Endothelial cell of umbilical vein (primary cell): ENCODE measurements at regions not wholly inside any gene's neighbourhood (a gene's known extent, or its start where the extent isn't known, plus 50 kb on each side); places are given as distances from the start of the nearest gene placed in this dataset.

Source experiments
- BruUV-seq: library from RNA; stranded (reverse); fragments of 400-500 nt; replicated peaks from 2 replicates; lab custom pipeline; 2021; lab: Mats Ljungman, UMichigan
- CTCF ChIA-PET: fragments of 300-600, 350-600 bp; sonication (Branson Sonifier 250); formaldehyde crosslinking; loops from one replicate; lab custom pipeline; 2021; ENCODE audit warnings: antibody characterized with exemption, inconsistent platforms; lab: Charles Lee
- POLR2A ChIA-PET: fragments of 300-600, 350-600 bp; sonication (Branson Sonifier 250); formaldehyde crosslinking; loops from one replicate; lab custom pipeline; 2021; ENCODE audit warnings: antibody characterized with exemption, inconsistent platforms; lab: Charles Lee
- DNase-seq: peaks from one replicate; pipeline ENCODE4 v3.0.0-alpha.2; 2011; ENCODE audit warnings: low read depth, low spot score
- FAIRE-seq: peaks from 2 replicates; lab custom pipeline; 2011; peaks lifted over from hg19 to GRCh38; lab: Jason Lieb, UNC
- H2AFZ ChIP-seq: 2 replicates; pipeline ENCODE4 v1.6.0; 2012; ENCODE audit warnings: low read depth, low read length, control low read depth, inconsistent platforms
- H3K27ac ChIP-seq: 2 replicates; pipeline ENCODE4 v1.5.1; 2011; ENCODE audit warnings: low read depth, mild to moderate bottlenecking, control low read depth, low read length, moderate library complexity; ENCODE audit not compliant: insufficient read depth
- H3K27me3 ChIP-seq, 2 experiments: 2 replicates each; pipeline versions ENCODE4 v1.6.0 to v1.6.1; 2011; ENCODE audit warnings: low read length in 2 of 2, mixed read lengths in 1 of 2; ENCODE audit not compliant: control insufficient read depth in 2 of 2, insufficient read depth in 2 of 2
- H3K36me3 ChIP-seq, 2 experiments: 2 replicates in 1 of 2; 3 replicates in 1 of 2; pipeline ENCODE4 v1.5.1; 2011; ENCODE audit warnings: low read length in 2 of 2, mild to moderate bottlenecking in 1 of 2, moderate library complexity in 1 of 2; ENCODE audit not compliant: control insufficient read depth in 2 of 2, insufficient read depth in 2 of 2; ENCODE audit errors: extremely low read depth in 1 of 2
- H3K4me1 ChIP-seq: 3 replicates; pipeline ENCODE4 v1.5.1; 2011; ENCODE audit warnings: mild to moderate bottlenecking, low read length; ENCODE audit not compliant: control insufficient read depth, insufficient read depth; ENCODE audit errors: extremely low read depth
- H3K4me2 ChIP-seq: 2 replicates; pipeline ENCODE4 v1.6.1; 2011; ENCODE audit warnings: low read length, control low read depth, mixed read lengths; ENCODE audit not compliant: insufficient read depth
- H3K4me3 ChIP-seq, 3 experiments: fragments of 200-600 bp in 1 of 3; sonication (generic), shearing (Covaris generic) in 1 of 3; replicated peaks in 1 of 3; 2 replicates each; pipeline ENCODE4 v1.5.1; 2011 to 2016; ENCODE audit warnings: control low read depth in 3 of 3, low read length in 3 of 3, mild to moderate bottlenecking in 2 of 3, inconsistent platforms in 1 of 3, low read depth in 1 of 3, moderate library complexity in 1 of 3; ENCODE audit not compliant: insufficient read depth in 1 of 3
- H3K79me2 ChIP-seq: 2 replicates; pipeline ENCODE4 v1.6.0; 2012; ENCODE audit warnings: low read length, inconsistent platforms; ENCODE audit not compliant: control insufficient read depth, insufficient read depth
- H3K9ac ChIP-seq: replicated peaks from 2 replicates; pipeline ENCODE3; 2011; ENCODE audit warnings: low read length, control low read depth; ENCODE audit not compliant: insufficient read depth; ENCODE audit errors: extremely low read depth
- H3K9me1 ChIP-seq: replicated peaks from 3 replicates; pipeline ENCODE4 v1.6.0; 2011; ENCODE audit warnings: mild to moderate bottlenecking, low read length; ENCODE audit not compliant: control insufficient read depth, insufficient read depth; ENCODE audit errors: extremely low read depth
- H3K9me3 ChIP-seq: replicated peaks from 2 replicates; pipeline ENCODE4 v1.5.1; 2012; ENCODE audit warnings: low read length, inconsistent platforms; ENCODE audit not compliant: control insufficient read depth, insufficient read depth
- H4K20me1 ChIP-seq: replicated peaks from 2 replicates; pipeline ENCODE3; 2011; ENCODE audit warnings: mild to moderate bottlenecking, low read length; ENCODE audit not compliant: control insufficient read depth, insufficient read depth; ENCODE audit errors: extremely low read depth
- EZH2 ChIP-seq: IDR thresholded peaks from 2 replicates; pipeline ENCODE4 v1.6.1; 2012; ENCODE audit warnings: borderline replicate concordance, low read depth, mild to moderate bottlenecking, moderate library complexity, low read length, inconsistent platforms; ENCODE audit not compliant: severe bottlenecking
- FOS ChIP-seq: IDR thresholded peaks from 2 replicates; pipeline ENCODE4 v1.6.1; 2011; ENCODE audit warnings: mild to moderate bottlenecking, low read length, moderate library complexity, borderline replicate concordance; ENCODE audit not compliant: insufficient read depth
- GATA2 ChIP-seq: IDR thresholded peaks from 2 replicates; pipeline ENCODE4 v1.7.0; 2011; ENCODE audit warnings: low read depth, mild to moderate bottlenecking, moderate library complexity, mixed read lengths, low read length; ENCODE audit not compliant: insufficient read length, insufficient read depth
- JUN ChIP-seq: IDR thresholded peaks from 2 replicates; pipeline ENCODE4 v1.6.1; 2011; ENCODE audit warnings: borderline replicate concordance, low read depth; ENCODE audit not compliant: insufficient read length, insufficient read depth
- MYC ChIP-seq: IDR thresholded peaks from one replicate; pipeline ENCODE4 v1.6.1; 2011; ENCODE audit warnings: mild to moderate bottlenecking, low read depth, low read length
- POLR2A ChIP-seq: IDR thresholded peaks from 2 replicates; pipeline ENCODE4 v1.6.1; 2012; ENCODE audit warnings: low read depth, mild to moderate bottlenecking, control low read depth, low read length
- POLR2AphosphoS5 ChIP-seq: IDR thresholded peaks from 2 replicates; pipeline ENCODE4 v1.6.1; 2012; ENCODE audit warnings: low read depth, mild to moderate bottlenecking, control low read depth, low read length, moderate library complexity; ENCODE audit not compliant: insufficient read depth
- dilution Hi-C: fragments of 300-500 bp; cut with MboI; formaldehyde crosslinking; loops from one replicate; pipeline ENCODE4 v1.15.0; 2019; ENCODE audit warnings: low sequenced_read_pairs; ENCODE audit not compliant: extremely low pct_ligation_motif_present
- intact Hi-C: fragments of 100-400 bp; cut with micrococcal nuclease; formaldehyde crosslinking; loops from one replicate; pipeline ENCODE4 v1.10.0; 2022
- TF ChIP-seq, protein P1 (sequence below): IDR thresholded peaks from 2 replicates; pipeline ENCODE4 v1.6.1; 2011; ENCODE audit not compliant: insufficient read depth, insufficient read length
- TF ChIP-seq, protein P2 (sequence below), 2 donors: IDR thresholded peaks; 1 replicate in 1 of 2; 2 replicates in 1 of 2; pipeline ENCODE4 v1.5.1; 2011; ENCODE audit warnings: low read length in 2 of 2, mild to moderate bottlenecking in 2 of 2, moderate library complexity in 2 of 2, control low read depth in 1 of 2, inconsistent platforms in 1 of 2, low read depth in 1 of 2; ENCODE audit not compliant: insufficient read depth in 1 of 2; ENCODE audit errors: extremely low read depth in 1 of 2

DNA sequence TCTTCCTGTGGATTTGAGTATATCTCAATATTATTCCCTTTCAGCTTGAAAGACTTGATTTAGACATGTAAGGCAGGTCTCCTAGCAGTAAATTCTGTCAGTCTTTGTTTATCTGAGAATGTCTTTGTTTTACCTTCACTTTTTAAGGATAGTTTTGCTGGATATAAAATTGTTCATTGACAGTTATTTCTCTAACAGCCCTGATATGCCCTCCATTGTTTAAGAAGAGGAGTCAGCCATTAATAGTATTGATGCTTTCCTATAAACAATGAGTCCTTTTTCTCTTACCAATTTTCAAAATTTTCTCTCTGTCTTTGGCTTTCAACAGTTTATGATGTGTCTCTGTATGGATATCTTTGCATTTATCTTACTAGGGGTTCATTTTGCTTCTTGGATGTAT is 163.5 kb upstream of the ANKRD55 start:
- H3K79me2 ChIP-seq = no peaks in the 10 kb centered on the region

More for the DNA sequence above, 163.5 kb upstream of the ANKRD55 start:
- DNase-seq (no peak), FAIRE-seq (no peak)
- no TSS peak for BruUV-seq
- Histone ChIP-seq H3K9me1 (no peaks in the 10 kb centered on the region), H3K4me1 (no peaks in the 10 kb centered on the region), H3K9me3 (no peaks in the 10 kb centered on the region), H3K9ac (no peak overlapping the region), H3K36me3 (no peaks in the 10 kb centered on the region), H3K27ac (no peak overlapping the region), H2AFZ (no peak overlapping the region), H3K27me3 (no peaks in the 10 kb centered on the region), H3K4me3 (no peak overlapping the region), H4K20me1 (no peaks in the 10 kb centered on the region), H3K4me2 (no peak overlapping the region)
- TF ChIP-seq, protein P1, sequence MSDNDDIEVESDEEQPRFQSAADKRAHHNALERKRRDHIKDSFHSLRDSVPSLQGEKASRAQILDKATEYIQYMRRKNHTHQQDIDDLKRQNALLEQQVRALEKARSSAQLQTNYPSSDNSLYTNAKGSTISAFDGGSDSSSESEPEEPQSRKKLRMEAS = no peak
- no peak for TF ChIP-seq GATA2
- no peak for TF ChIP-seq POLR2A
- no peak for TF ChIP-seq JUN
- no peak for TF ChIP-seq FOS
- TF ChIP-seq MYC = no peak
- TF ChIP-seq, protein P2, sequence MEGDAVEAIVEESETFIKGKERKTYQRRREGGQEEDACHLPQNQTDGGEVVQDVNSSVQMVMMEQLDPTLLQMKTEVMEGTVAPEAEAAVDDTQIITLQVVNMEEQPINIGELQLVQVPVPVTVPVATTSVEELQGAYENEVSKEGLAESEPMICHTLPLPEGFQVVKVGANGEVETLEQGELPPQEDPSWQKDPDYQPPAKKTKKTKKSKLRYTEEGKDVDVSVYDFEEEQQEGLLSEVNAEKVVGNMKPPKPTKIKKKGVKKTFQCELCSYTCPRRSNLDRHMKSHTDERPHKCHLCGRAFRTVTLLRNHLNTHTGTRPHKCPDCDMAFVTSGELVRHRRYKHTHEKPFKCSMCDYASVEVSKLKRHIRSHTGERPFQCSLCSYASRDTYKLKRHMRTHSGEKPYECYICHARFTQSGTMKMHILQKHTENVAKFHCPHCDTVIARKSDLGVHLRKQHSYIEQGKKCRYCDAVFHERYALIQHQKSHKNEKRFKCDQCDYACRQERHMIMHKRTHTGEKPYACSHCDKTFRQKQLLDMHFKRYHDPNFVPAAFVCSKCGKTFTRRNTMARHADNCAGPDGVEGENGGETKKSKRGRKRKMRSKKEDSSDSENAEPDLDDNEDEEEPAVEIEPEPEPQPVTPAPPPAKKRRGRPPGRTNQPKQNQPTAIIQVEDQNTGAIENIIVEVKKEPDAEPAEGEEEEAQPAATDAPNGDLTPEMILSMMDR (IDR thresholded peaks at IDR 0.05; ENCODE audit: extremely low read depth in 1 of 2, insufficient read depth in 1 of 2, low read depth in 1 of 2, low read length in 2 of 2) = no peak
- TF ChIP-seq POLR2AphosphoS5 = no peak
- no peak for TF ChIP-seq EZH2
- dilution Hi-C loops (no loop called here), intact Hi-C loops (no loop called here)
- POLR2A ChIA-PET = no interaction called here
- CTCF ChIA-PET = no interaction called here
